OCI-LY7 (cell line): ENCODE measurements at regions not wholly inside any gene's neighbourhood (a gene's known extent, or its start where the extent isn't known, plus 50 kb on each side); places are given as distances from the start of the nearest gene placed in this dataset.

Experiments used
- BruUV-seq: library from RNA; stranded (reverse); fragments of 400-500 nt; replicated peaks from 2 replicates; lab custom pipeline; 2021; lab: Mats Ljungman, UMichigan
- CTCF ChIA-PET: fragments of 300-600 bp; sonication (Branson Sonifier 250); formaldehyde crosslinking; loops from one replicate; lab custom pipeline; 2022; ENCODE audit warnings: antibody characterized with exemption; ENCODE audit not compliant: unreplicated experiment; lab: Charles Lee
- POLR2A ChIA-PET: fragments of 300-600 bp; sonication (Branson Sonifier 250); formaldehyde crosslinking; loops from one replicate; lab custom pipeline; 2022; ENCODE audit warnings: antibody characterized with exemption; lab: Charles Lee
- DNase-seq: peaks from one replicate; pipeline ENCODE4 v3.0.0-alpha.2; 2015; ENCODE audit warnings: low spot score
- H2AFZ ChIP-seq: fragments of 200-600 bp; sonication (generic), shearing (Covaris generic); 2 replicates; pipeline ENCODE4 v1.6.1; 2014; ENCODE audit warnings: mild to moderate bottlenecking, antibody characterized with exemption, low read length, moderate library complexity
- H3K27ac ChIP-seq: fragments of 200-600 bp; sonication (generic); 2 replicates; pipeline ENCODE4 v1.5.1; 2014; ENCODE audit warnings: mixed run types, low read depth, mild to moderate bottlenecking, moderate library complexity, low read length, inconsistent platforms; ENCODE audit not compliant: poor library complexity, severe bottlenecking
- H3K36me3 ChIP-seq: fragments of 200-600 bp; sonication (generic); 2 replicates; pipeline ENCODE4 v1.6.1; 2014; ENCODE audit warnings: mild to moderate bottlenecking, antibody characterized with exemption, low read length, moderate library complexity, mixed read lengths; ENCODE audit not compliant: insufficient read depth
- H3K4me1 ChIP-seq: fragments of 200-600 bp; sonication (generic); 2 replicates; pipeline ENCODE4 v1.5.1; 2014; ENCODE audit warnings: mild to moderate bottlenecking, low read length; ENCODE audit not compliant: insufficient read depth, poor library complexity, severe bottlenecking
- H3K4me2 ChIP-seq: fragments of 200-600 bp; sonication (generic); 2 replicates; pipeline ENCODE4 v1.6.1; 2014; ENCODE audit warnings: mild to moderate bottlenecking, low read length
- H3K4me3 ChIP-seq: fragments of 200-600 bp; sonication (generic); 2 replicates; pipeline ENCODE4 v1.5.1; 2014; ENCODE audit warnings: mild to moderate bottlenecking, low read depth, low read length; ENCODE audit not compliant: poor library complexity, severe bottlenecking
- H3K79me2 ChIP-seq: fragments of 200-600 bp; sonication (generic); 2 replicates; pipeline ENCODE4 v1.6.1; 2016; ENCODE audit warnings: low read depth, mild to moderate bottlenecking, low read length, moderate library complexity, mixed read lengths; ENCODE audit not compliant: insufficient read depth
- H3K9me2 ChIP-seq: fragments of 200-600 bp; sonication (generic); 2 replicates; pipeline ENCODE4 v1.6.1; 2016; ENCODE audit warnings: mild to moderate bottlenecking, low read length, mixed read lengths; ENCODE audit not compliant: insufficient read depth
- H3K9me3 ChIP-seq: fragments of 200-600 bp; sonication (generic); 2 replicates; pipeline ENCODE4 v1.6.1; 2014; ENCODE audit warnings: mild to moderate bottlenecking, mixed run types, low read length, mixed read lengths
- H4K20me1 ChIP-seq: fragments of 200-600 bp; sonication (generic); 2 replicates; pipeline ENCODE4 v1.6.1; 2014; ENCODE audit warnings: mild to moderate bottlenecking, antibody characterized with exemption, low read length, moderate library complexity, mixed read lengths; ENCODE audit not compliant: insufficient read depth
- EZH2phosphoT487 ChIP-seq: fragments of 200-600 bp; sonication (generic); IDR thresholded peaks from 2 replicates; pipeline ENCODE4 v1.6.1; 2018; ENCODE audit warnings: low read depth, borderline replicate concordance, mild to moderate bottlenecking, mixed run types, antibody characterized with exemption, low read length, moderate library complexity, mixed read lengths
- intact Hi-C: fragments of 100-400 bp; cut with micrococcal nuclease; formaldehyde crosslinking; loops from one replicate; pipeline ENCODE4 v1.10.0; 2022; ENCODE audit not compliant: unreplicated experiment
- TF ChIP-seq, protein P1 (sequence below): fragments of 200-600 bp; sonication (generic); conservative IDR thresholded peaks from 2 replicates; pipeline ENCODE4 v1.5.1; 2014; ENCODE audit warnings: mild to moderate bottlenecking, antibody characterized with exemption, low read length, moderate library complexity, mixed read lengths

DNA sequence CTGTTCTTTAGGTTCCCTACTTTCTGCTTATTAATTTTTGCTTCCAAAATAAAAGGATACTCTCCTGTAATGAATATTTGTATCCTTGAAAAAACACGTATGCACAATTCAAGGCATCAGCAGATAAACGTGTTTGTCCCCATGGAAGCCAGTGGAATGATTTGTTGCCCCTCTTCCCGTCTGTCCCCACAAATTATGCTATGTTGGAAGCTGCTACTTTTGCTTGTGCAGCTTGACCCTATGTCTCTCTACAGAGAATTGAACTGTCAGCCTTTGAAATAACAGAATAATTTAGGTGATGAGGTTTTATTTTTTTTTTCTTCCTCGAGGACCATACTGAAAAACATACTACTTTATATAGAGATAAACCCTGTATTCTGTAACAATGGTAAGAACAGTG lies 401.5 kb upstream of the GOLIM4 start:
- CTCF ChIA-PET = no interaction called here
- Histone ChIP-seq H3K4me1 (no peaks in the 10 kb centered on the region), H3K9me3 (no peaks in the 10 kb centered on the region), H3K9me2 (no peaks in the 10 kb centered on the region), H3K4me3 (no peak overlapping the region), H3K4me2 (no peak overlapping the region), H4K20me1 (no peaks in the 10 kb centered on the region), H2AFZ (no peak overlapping the region), H3K79me2 (no peaks in the 10 kb centered on the region), H3K27ac (no peak overlapping the region), H3K36me3 (no peaks in the 10 kb centered on the region)
- DNase-seq = no peak
- intact Hi-C loops = no loop called here
- no TSS peak for BruUV-seq
- POLR2A ChIA-PET = interaction anchor here (0.6 to 2.2 kb wide), 2 partner anchors 12 to 589 kb away, joined by 3 to 8 read pairs; no protein-coding TSS in a partner anchor
- TF ChIP-seq, protein P1, sequence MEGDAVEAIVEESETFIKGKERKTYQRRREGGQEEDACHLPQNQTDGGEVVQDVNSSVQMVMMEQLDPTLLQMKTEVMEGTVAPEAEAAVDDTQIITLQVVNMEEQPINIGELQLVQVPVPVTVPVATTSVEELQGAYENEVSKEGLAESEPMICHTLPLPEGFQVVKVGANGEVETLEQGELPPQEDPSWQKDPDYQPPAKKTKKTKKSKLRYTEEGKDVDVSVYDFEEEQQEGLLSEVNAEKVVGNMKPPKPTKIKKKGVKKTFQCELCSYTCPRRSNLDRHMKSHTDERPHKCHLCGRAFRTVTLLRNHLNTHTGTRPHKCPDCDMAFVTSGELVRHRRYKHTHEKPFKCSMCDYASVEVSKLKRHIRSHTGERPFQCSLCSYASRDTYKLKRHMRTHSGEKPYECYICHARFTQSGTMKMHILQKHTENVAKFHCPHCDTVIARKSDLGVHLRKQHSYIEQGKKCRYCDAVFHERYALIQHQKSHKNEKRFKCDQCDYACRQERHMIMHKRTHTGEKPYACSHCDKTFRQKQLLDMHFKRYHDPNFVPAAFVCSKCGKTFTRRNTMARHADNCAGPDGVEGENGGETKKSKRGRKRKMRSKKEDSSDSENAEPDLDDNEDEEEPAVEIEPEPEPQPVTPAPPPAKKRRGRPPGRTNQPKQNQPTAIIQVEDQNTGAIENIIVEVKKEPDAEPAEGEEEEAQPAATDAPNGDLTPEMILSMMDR = no peak
- TF ChIP-seq EZH2phosphoT487 = no peak

DNA sequence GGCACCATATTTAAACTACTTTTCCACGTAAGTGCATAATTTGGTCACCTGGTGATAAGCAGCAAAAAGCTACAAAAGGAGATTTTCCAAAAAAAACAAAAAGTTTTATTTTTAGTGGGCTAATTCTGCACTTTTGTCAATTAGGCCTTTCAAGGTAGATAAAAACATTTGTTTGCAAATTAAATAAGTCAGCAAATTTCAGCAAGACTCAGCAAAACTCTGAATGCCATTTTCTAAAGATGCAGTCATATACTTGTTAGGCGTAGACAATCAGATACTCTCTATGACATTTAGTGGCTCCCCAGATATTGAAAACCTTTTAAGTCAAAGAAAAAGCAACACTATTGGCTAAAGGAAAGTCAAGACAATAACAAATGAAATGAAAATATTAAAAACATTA lies 400.2 kb upstream of the GOLIM4 start:
- Histone ChIP-seq H3K4me2 (no peak overlapping the region), H3K4me3 (no peak overlapping the region), H3K4me1 (no peaks in the 10 kb centered on the region), H3K9me3 (no peaks in the 10 kb centered on the region), H4K20me1 (no peaks in the 10 kb centered on the region), H2AFZ (no peak overlapping the region), H3K36me3 (no peaks in the 10 kb centered on the region), H3K9me2 (no peaks in the 10 kb centered on the region), H3K27ac (no peak overlapping the region), H3K79me2 (no peaks in the 10 kb centered on the region)
- intact Hi-C loops = no loop called here
- TF ChIP-seq, protein P1 = no peak
- TF ChIP-seq EZH2phosphoT487 = no peak
- no peak for DNase-seq
- ChIA-PET POLR2A (no interaction called here), CTCF (no interaction called here)
- BruUV-seq = no TSS peak

DNA sequence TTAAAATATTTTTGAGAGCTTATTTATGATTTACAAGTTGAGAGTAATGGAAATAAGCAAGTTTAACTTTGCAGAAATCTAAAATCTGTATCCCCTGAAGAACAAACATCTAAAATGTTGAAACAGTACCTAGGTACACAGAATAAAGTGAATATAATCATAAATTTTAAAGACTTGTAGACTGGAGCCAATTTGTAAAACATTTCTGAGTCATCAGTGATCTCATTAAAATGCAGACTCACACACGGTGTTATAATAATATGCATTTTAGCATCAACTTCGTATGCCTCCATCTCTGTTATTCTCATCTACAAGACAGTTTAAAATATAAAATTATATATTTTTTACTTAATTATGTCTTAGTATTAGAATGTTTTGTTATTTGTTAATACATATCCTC lies 399.5 kb upstream of the GOLIM4 start:
- H3K36me3 ChIP-seq = no peaks in the 10 kb centered on the region
- H3K4me2 ChIP-seq = no peak overlapping the region
- H3K27ac ChIP-seq = no peak overlapping the region
- H3K9me3 ChIP-seq = no peaks in the 10 kb centered on the region
- intact Hi-C loops = no loop called here
- no peaks in the 10 kb centered on the region for H3K79me2 ChIP-seq
- no peaks in the 10 kb centered on the region for H4K20me1 ChIP-seq
- POLR2A ChIA-PET = interaction anchor here (0.7 kb wide), 1 partner anchor 15 kb away, joined by 3 read pairs; no protein-coding TSS in a partner anchor
- TF ChIP-seq, protein P1 = no peak
- no peak for TF ChIP-seq EZH2phosphoT487
- no TSS peak for BruUV-seq
- CTCF ChIA-PET = no interaction called here
- H3K9me2 ChIP-seq = no peaks in the 10 kb centered on the region
- H2AFZ ChIP-seq = no peak overlapping the region
- no peak overlapping the region for H3K4me3 ChIP-seq
- H3K4me1 ChIP-seq = no peaks in the 10 kb centered on the region
- no peak for DNase-seq
